MM.1S (cell line): ENCODE measurements at regions not wholly inside any gene's neighbourhood (a gene's known extent, or its start where the extent isn't known, plus 50 kb on each side); places are given as distances from the start of the nearest gene placed in this dataset.

ENCODE experiments used
- EZH2 ChIP-seq: fragments of 300-600 bp; sonication (generic); optimal IDR thresholded peaks from 2 replicates; pipeline ENCODE3; 2017; ENCODE audit warnings: low read depth, mild to moderate bottlenecking, antibody characterized with exemption, low read length, mixed read lengths
- TF ChIP-seq, protein P1 (sequence below): fragments of 300-600 bp; sonication (generic); IDR thresholded peaks from 2 replicates; pipeline ENCODE4 v1.5.1; 2016; ENCODE audit warnings: antibody characterized with exemption, low read length, mixed read lengths

DNA sequence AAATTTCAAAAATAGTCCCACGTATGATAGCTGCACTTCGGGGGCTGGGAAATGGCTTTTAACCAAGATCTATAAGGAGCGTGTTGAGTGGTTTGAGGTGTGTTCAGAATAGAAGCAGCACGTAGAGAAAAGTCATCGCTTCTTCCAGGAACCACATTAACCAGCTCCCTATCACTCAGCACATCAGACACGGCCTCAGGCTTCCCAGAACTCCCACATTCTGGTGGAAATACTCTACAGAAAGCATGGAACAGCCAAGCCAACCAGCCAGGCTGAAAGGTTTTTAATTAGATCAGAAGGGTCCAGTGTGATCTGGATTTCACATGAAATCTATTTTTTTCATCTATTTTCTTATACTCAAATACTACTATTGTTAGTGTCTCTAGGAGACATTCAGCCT, 231.5 kb upstream of the NRP1 start:
- TF ChIP-seq, protein P1, sequence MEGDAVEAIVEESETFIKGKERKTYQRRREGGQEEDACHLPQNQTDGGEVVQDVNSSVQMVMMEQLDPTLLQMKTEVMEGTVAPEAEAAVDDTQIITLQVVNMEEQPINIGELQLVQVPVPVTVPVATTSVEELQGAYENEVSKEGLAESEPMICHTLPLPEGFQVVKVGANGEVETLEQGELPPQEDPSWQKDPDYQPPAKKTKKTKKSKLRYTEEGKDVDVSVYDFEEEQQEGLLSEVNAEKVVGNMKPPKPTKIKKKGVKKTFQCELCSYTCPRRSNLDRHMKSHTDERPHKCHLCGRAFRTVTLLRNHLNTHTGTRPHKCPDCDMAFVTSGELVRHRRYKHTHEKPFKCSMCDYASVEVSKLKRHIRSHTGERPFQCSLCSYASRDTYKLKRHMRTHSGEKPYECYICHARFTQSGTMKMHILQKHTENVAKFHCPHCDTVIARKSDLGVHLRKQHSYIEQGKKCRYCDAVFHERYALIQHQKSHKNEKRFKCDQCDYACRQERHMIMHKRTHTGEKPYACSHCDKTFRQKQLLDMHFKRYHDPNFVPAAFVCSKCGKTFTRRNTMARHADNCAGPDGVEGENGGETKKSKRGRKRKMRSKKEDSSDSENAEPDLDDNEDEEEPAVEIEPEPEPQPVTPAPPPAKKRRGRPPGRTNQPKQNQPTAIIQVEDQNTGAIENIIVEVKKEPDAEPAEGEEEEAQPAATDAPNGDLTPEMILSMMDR = no peak
- no peak for TF ChIP-seq EZH2
